Thyroid gland (tissue), 4 donors: ENCODE measurements at regions not wholly inside any gene's neighbourhood (a gene's known extent, or its start where the extent isn't known, plus 50 kb on each side); places are given as distances from the start of the nearest gene placed in this dataset.

Experiments used
- DNase-seq, 2 donors: peaks; one replicate each; pipeline ENCODE4 v3.0.0-alpha.2; 2019
- H3K27ac ChIP-seq, 3 donors: fragments of 200-600 bp; sonication (generic); 1 replicate in 2 of 3; 2 replicates in 1 of 3; pipeline ENCODE4 v1.5.1; 2016 to 2019; ENCODE audit warnings: mild to moderate bottlenecking in 1 of 3, moderate library complexity in 1 of 3
- H3K27me3 ChIP-seq: fragments of 200-600 bp; sonication (generic); one replicate; pipeline ENCODE4 v1.5.1; 2019
- H3K36me3 ChIP-seq, 2 donors: fragments of 200-600 bp; sonication (generic); one replicate each; pipeline ENCODE4 v1.5.1; 2016 to 2019
- H3K4me1 ChIP-seq, 2 donors: fragments of 200-600 bp; sonication (generic); one replicate each; pipeline ENCODE4 v1.5.1; 2017 to 2019
- H3K4me3 ChIP-seq, 3 donors: fragments of 200-600 bp; sonication (generic); replicated peaks in 1 of 3; 1 replicate in 2 of 3; 2 replicates in 1 of 3; pipeline ENCODE4 v1.5.1; 2016; ENCODE audit warnings: mild to moderate bottlenecking in 1 of 3
- H3K9me3 ChIP-seq: fragments of 200-600 bp; sonication (generic); one replicate; pipeline ENCODE4 v1.5.1; 2017
- POLR2A ChIP-seq, 2 donors: fragments of 450-650 bp; IDR thresholded peaks; one replicate each; pipeline ENCODE4 v1.6.1; 2017; ENCODE audit warnings: antibody characterized with exemption in 2 of 2, mild to moderate bottlenecking in 2 of 2, moderate library complexity in 1 of 2
- WGBS, 2 donors: methylation state at CpG; one replicate each; pipeline ENCODE4 v1.1.5; 2017; 5-methylcytosine and 5-hydroxymethylcytosine counted together
- intact Hi-C: fragments of 100-400 bp; cut with DNase I; formaldehyde crosslinking; loops from one replicate; pipeline ENCODE4 v1.15.1; 2023
- TF ChIP-seq, protein P1 (sequence below), 6 experiments: fragments of 200-600 bp in 3 of 6; fragments of 450-650 bp in 3 of 6; sonication (generic) in 3 of 6; IDR thresholded peaks; one replicate each; pipeline ENCODE4 v1.5.1; 2016 to 2019; ENCODE audit warnings: antibody characterized with exemption in 6 of 6, mild to moderate bottlenecking in 2 of 6, inconsistent platforms in 1 of 6, moderate library complexity in 1 of 6

DNA sequence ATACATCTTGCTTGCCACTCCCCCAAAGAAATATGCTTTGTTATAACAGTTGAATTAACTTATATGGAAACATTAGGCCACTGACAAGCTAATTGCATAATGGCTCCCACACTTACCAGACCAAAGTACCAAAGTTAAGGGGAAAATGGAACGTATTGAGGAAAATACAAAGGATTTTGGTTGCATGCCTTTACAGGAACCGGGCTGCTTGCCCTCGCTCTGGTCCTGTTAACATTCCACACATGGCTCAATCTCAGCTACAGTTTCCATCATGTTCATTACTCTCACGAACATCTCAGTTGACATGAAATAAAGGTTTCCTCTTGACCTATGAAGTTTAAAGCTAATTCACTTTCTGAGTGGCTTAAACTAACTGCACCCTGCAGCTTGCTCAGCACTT lies 220.7 kb upstream of the RXFP2 start:
- TF ChIP-seq POLR2A (IDR thresholded peaks at IDR 0.05): no peak
- TF ChIP-seq, protein P1, sequence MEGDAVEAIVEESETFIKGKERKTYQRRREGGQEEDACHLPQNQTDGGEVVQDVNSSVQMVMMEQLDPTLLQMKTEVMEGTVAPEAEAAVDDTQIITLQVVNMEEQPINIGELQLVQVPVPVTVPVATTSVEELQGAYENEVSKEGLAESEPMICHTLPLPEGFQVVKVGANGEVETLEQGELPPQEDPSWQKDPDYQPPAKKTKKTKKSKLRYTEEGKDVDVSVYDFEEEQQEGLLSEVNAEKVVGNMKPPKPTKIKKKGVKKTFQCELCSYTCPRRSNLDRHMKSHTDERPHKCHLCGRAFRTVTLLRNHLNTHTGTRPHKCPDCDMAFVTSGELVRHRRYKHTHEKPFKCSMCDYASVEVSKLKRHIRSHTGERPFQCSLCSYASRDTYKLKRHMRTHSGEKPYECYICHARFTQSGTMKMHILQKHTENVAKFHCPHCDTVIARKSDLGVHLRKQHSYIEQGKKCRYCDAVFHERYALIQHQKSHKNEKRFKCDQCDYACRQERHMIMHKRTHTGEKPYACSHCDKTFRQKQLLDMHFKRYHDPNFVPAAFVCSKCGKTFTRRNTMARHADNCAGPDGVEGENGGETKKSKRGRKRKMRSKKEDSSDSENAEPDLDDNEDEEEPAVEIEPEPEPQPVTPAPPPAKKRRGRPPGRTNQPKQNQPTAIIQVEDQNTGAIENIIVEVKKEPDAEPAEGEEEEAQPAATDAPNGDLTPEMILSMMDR (IDR thresholded peaks at IDR 0.05): no peak
- H3K36me3 ChIP-seq: no peaks in the 10 kb centered on the region
- H3K27ac ChIP-seq: no peak overlapping the region
- H3K4me3 ChIP-seq: no peak overlapping the region
- H3K9me3 ChIP-seq: no peaks in the 10 kb centered on the region
- no peaks in the 10 kb centered on the region for H3K27me3 ChIP-seq
- intact Hi-C loops: no loop called here
- WGBS, 2 donors: 69 to 80% methylated on average over 4 of the region's 4 CpGs
- no peak for DNase-seq
- H3K4me1 ChIP-seq: no peaks in the 10 kb centered on the region

DNA sequence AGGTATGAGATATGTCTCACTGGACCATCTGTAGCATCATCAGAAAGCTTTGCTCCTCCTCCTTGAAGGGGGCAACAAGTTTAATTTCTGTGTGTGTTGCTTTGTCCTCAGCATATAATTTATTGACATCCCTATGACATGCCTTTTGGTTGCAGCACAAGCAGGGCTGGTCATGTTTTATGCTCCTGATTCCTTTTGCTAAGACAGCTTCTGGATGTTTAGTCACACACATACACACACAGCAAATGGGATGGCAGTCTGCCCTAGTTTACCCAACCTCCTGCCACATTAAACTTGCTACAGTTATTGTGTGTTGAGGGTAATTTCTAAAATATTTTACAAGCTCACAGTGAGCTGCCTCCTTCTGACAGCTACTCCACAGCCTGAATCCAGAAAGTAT lies 217.9 kb upstream of the RXFP2 start:
- no peaks in the 10 kb centered on the region for H3K9me3 ChIP-seq
- H3K36me3 ChIP-seq: no peaks in the 10 kb centered on the region
- TF ChIP-seq POLR2A (IDR thresholded peaks at IDR 0.05): no peak
- TF ChIP-seq, protein P1 (IDR thresholded peaks at IDR 0.05): no peak
- H3K27me3 ChIP-seq: no peaks in the 10 kb centered on the region
- intact Hi-C loops: no loop called here
- no peak overlapping the region for H3K4me3 ChIP-seq
- H3K4me1 ChIP-seq: no peaks in the 10 kb centered on the region
- DNase-seq: no peak
- H3K27ac ChIP-seq: no peak overlapping the region

DNA sequence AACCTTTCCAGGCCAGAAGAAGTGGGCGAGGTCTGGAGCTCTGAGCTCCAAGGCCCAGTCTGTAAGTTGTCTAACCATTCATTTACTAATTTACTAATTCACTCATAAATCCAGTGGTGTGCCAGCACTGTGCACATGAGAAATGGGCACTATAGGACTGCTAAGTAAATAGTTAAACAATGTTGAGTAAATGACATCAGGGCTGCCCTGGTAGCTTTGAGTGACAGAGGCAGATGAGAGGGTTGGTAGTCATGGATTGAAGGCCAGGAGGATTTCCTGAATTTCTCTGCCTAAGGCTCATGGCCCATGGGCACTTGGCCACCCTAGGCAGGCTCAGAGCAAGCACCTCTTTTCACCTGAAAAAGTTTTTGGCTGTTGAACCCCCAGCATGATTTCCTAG lies 216.9 kb upstream of the RXFP2 start:
- TF ChIP-seq, protein P1 (IDR thresholded peaks at IDR 0.05): no peak
- TF ChIP-seq POLR2A (IDR thresholded peaks at IDR 0.05): no peak
- no peak for DNase-seq
- H3K9me3 ChIP-seq: no peaks in the 10 kb centered on the region
- H3K4me1 ChIP-seq: no peaks in the 10 kb centered on the region
- H3K27ac ChIP-seq: no peak overlapping the region
- 78 to 85% methylated on average over 1 of the region's 1 CpG for WGBS, 2 donors
- intact Hi-C loops: no loop called here
- no peak overlapping the region for H3K4me3 ChIP-seq
- no peaks in the 10 kb centered on the region for H3K36me3 ChIP-seq
- H3K27me3 ChIP-seq: no peaks in the 10 kb centered on the region

DNA sequence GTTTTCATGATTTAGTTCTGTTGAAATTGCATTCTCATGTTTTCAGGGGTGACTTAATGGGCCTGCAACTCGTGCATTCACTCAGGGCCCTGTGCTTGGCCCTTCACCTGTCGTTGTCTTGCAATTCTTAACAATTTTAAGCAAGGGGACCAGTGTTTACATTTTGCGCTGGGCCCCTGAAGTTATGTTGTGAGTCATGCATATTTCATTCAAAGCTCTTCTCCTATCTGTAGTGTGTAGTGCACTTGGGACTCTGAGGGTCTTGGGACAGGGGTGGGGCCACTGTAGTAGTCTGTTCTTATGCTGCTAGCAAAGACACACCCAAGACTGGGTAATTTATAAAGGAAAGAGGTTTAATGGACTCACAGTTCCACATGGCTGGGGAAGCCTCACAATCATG lies 211.2 kb upstream of the RXFP2 start:
- DNase-seq: no peak
- 80 to 85% methylated on average over 3 of the region's 3 CpGs for WGBS, 2 donors
- TF ChIP-seq, protein P1 (IDR thresholded peaks at IDR 0.05): no peak
- TF ChIP-seq POLR2A (IDR thresholded peaks at IDR 0.05): no peak
- Histone ChIP-seq H3K4me3 (no peak overlapping the region), H3K27ac (no peak overlapping the region), H3K36me3 (no peaks in the 10 kb centered on the region), H3K9me3 (no peaks in the 10 kb centered on the region), H3K27me3 (no peaks in the 10 kb centered on the region), H3K4me1 (no peaks in the 10 kb centered on the region)
- intact Hi-C loops: no loop called here

GRCh38 chr13:31528758-31529157 lies 210.6 kb upstream of the RXFP2 start:
- H3K36me3 ChIP-seq: no peaks in the 10 kb centered on the region
- no peaks in the 10 kb centered on the region for H3K27me3 ChIP-seq
- TF ChIP-seq, protein P1 (IDR thresholded peaks at IDR 0.05): no peak
- TF ChIP-seq POLR2A (IDR thresholded peaks at IDR 0.05): no peak
- 75 to 100% methylated on average over 1 of the region's 1 CpG for WGBS, 2 donors
- intact Hi-C loops: no loop called here
- no peak overlapping the region for H3K27ac ChIP-seq
- no peak overlapping the region for H3K4me3 ChIP-seq
- no peaks in the 10 kb centered on the region for H3K4me1 ChIP-seq
- no peak for DNase-seq
- H3K9me3 ChIP-seq: no peaks in the 10 kb centered on the region
